ENCODE measurements at regions not wholly inside any gene's neighbourhood (a gene's known extent, or its start where the extent isn't known, plus 50 kb on each side); places are given as distances from the start of the nearest gene placed in this dataset.

DNA sequence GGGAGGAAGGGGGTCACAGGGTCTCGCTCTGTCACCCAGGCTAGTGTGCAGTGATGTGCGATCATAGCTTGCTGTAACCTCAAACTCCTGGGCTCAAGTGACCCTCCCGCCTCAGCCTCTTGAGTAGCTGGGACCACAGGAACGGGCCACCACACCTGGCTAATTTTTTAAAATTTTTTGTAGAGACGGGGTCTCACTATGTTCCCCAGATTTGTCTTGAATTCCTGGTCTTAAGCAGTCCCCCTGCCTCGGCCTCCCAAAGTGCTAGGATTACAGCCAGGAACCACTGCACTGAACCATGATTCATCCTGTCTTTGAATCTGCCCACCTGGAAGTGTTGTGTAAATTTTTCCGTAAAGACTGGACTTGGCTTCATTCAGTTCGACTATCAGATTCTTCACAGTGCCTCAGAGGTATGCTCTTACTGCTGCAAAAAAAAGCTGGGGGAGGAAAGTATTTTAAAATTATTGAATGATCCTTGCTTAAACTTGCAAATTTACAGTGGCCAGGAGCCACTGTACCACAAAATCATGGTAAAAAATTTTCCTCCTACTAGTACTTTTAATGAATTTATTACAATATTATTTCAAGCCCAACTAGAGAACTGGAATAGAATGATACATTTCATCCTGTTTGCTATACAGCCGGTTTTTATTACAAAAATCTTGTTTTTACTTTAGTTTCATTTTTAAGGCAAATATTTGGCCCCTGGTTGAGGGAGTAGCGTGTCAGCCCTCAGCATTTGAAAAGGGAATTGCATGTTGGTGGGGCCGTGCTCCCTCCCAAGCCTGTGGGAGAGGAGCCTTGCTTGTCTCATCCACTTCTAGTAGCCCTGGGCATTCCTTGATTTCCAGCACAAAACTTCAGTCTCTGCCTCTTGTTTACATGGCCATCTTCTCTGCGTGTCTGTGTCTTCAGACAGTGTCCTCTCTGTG, 202.5 kb upstream of the SGK1 start:
- intact Hi-C loops (cut with micrococcal nuclease) = loop anchor here (1.0 kb wide), 1 partner anchor 27 kb away; no protein-coding TSS in a partner anchor
- H3K4me1 Mint-ChIP-seq (ENCODE audit: insufficient read depth, unreplicated experiment) = peaks cover 50% of the 10 kb centered on the region
- POLR2A ChIA-PET = interaction anchor here (0.6 to 2.7 kb wide), 15 partner anchors 9 to 369 kb away, joined by 3 to 12 read pairs (median 5); no protein-coding TSS in a partner anchor
- DNase-seq (ENCODE audit: unreplicated experiment) = peak; percentile 81
- no peaks in the 10 kb centered on the region for H3K9me3 Mint-ChIP-seq (ENCODE audit: unreplicated experiment)
- BruUV-seq (replicated peaks) = no TSS peak
- peak overlapping the region; percentile 50 for H3K27ac Mint-ChIP-seq (ENCODE audit: low read depth, unreplicated experiment)
- CTCF ChIA-PET = interaction anchor here (0.6 to 1.4 kb wide), 5 partner anchors 103 to 362 kb away, joined by 3 to 8 read pairs (median 3); no protein-coding TSS in a partner anchor
- TF ChIP-seq, protein P1, sequence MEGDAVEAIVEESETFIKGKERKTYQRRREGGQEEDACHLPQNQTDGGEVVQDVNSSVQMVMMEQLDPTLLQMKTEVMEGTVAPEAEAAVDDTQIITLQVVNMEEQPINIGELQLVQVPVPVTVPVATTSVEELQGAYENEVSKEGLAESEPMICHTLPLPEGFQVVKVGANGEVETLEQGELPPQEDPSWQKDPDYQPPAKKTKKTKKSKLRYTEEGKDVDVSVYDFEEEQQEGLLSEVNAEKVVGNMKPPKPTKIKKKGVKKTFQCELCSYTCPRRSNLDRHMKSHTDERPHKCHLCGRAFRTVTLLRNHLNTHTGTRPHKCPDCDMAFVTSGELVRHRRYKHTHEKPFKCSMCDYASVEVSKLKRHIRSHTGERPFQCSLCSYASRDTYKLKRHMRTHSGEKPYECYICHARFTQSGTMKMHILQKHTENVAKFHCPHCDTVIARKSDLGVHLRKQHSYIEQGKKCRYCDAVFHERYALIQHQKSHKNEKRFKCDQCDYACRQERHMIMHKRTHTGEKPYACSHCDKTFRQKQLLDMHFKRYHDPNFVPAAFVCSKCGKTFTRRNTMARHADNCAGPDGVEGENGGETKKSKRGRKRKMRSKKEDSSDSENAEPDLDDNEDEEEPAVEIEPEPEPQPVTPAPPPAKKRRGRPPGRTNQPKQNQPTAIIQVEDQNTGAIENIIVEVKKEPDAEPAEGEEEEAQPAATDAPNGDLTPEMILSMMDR (IDR thresholded peaks at IDR 0.05; ENCODE audit: unreplicated experiment) = no peak
- peak overlapping the region; percentile 31 for H3K4me3 Mint-ChIP-seq (ENCODE audit: unreplicated experiment)
- no peaks in the 10 kb centered on the region for H3K36me3 Mint-ChIP-seq (ENCODE audit: insufficient read depth, unreplicated experiment)
- H3K27me3 Mint-ChIP-seq (ENCODE audit: insufficient read depth, unreplicated experiment) = no peaks in the 10 kb centered on the region

DNA sequence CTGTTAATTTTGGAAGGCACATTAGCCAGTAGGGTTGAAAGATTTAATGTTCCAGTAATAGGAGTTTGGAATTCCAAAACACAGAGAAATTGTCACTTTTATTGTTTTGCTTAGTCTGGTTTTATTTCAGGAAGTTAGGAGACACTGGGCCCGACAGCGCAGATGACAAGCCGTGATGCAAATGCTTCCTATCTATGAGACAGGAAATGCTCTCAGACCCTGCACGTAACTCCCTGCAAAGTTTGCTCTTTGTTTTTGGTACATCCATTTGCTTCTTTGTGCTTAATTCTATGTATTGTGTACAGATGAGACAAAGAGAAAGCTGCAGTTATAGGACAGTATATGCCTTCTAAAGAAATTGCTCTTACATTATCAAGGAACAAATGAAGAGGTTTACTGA, 201.6 kb upstream of the SGK1 start:
- no peak overlapping the region for H3K4me3 Mint-ChIP-seq (ENCODE audit: unreplicated experiment)

DNA sequence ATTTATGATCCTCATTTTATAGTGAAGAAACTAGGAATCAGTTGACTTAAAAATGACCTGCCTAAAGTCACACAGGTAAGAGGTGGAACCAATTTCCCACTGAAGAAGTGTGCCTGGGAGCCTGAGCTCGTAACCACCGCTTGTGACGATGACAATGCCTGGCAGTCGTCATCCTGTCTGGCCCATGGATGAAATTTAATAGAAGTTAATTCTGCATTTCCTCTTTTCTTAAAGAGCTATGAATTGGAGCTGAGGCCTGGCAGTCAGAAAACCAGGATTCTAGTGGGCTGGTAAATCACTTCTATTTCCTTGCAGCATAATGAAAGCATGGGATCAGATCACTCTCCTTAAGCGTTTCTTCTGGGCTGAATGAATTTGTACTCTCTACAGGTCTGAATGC, 200.0 kb upstream of the SGK1 start:
- no peaks in the 10 kb centered on the region for H3K36me3 Mint-ChIP-seq (ENCODE audit: insufficient read depth, unreplicated experiment)
- DNase-seq (ENCODE audit: unreplicated experiment) = no peak
- peak overlapping the region; percentile 53 for H3K4me3 Mint-ChIP-seq (ENCODE audit: unreplicated experiment)
- ChIA-PET POLR2A (interaction anchor here (0.6 to 6.6 kb wide), 20 partner anchors 10 to 422 kb away, joined by 3 to 52 read pairs (median 5); no protein-coding TSS in a partner anchor), CTCF (interaction anchor here (0.8 to 1.6 kb wide), 4 partner anchors 51 to 346 kb away, joined by 3 to 4 read pairs (median 3); no protein-coding TSS in a partner anchor)
- intact Hi-C loops (cut with micrococcal nuclease) = no loop called here
- peaks cover 41% of the 10 kb centered on the region for H3K4me1 Mint-ChIP-seq (ENCODE audit: insufficient read depth, unreplicated experiment)
- no peaks in the 10 kb centered on the region for H3K9me3 Mint-ChIP-seq (ENCODE audit: unreplicated experiment)
- H3K27me3 Mint-ChIP-seq (ENCODE audit: insufficient read depth, unreplicated experiment) = no peaks in the 10 kb centered on the region
- H3K27ac Mint-ChIP-seq (ENCODE audit: low read depth, unreplicated experiment) = peak overlapping the region; percentile 4
- no TSS peak for BruUV-seq (replicated peaks)
- TF ChIP-seq, protein P1 (IDR thresholded peaks at IDR 0.05; ENCODE audit: unreplicated experiment) = no peak

More for the DNA sequence above, 201.6 kb upstream of the SGK1 start:
- Mint-ChIP-seq H3K27me3 (ENCODE audit: insufficient read depth, unreplicated experiment) (no peaks in the 10 kb centered on the region), H3K9me3 (ENCODE audit: unreplicated experiment) (no peaks in the 10 kb centered on the region), H3K36me3 (ENCODE audit: insufficient read depth, unreplicated experiment) (no peaks in the 10 kb centered on the region), H3K27ac (ENCODE audit: low read depth, unreplicated experiment) (no peak overlapping the region), H3K4me1 (ENCODE audit: insufficient read depth, unreplicated experiment) (peaks cover 50% of the 10 kb centered on the region)
- ChIA-PET POLR2A (interaction anchor here (1.4 to 2.6 kb wide), 2 partner anchors 101 to 193 kb away, joined by 3 to 12 read pairs; no protein-coding TSS in a partner anchor), CTCF (interaction anchor here (0.6 to 0.8 kb wide), 4 partner anchors 104 to 363 kb away, joined by 3 to 4 read pairs (median 3); no protein-coding TSS in a partner anchor)
- no TSS peak for BruUV-seq (replicated peaks)
- DNase-seq (ENCODE audit: unreplicated experiment) = no peak
- TF ChIP-seq, protein P1 (IDR thresholded peaks at IDR 0.05; ENCODE audit: unreplicated experiment) = no peak
- intact Hi-C loops (cut with micrococcal nuclease) = no loop called here

DNA sequence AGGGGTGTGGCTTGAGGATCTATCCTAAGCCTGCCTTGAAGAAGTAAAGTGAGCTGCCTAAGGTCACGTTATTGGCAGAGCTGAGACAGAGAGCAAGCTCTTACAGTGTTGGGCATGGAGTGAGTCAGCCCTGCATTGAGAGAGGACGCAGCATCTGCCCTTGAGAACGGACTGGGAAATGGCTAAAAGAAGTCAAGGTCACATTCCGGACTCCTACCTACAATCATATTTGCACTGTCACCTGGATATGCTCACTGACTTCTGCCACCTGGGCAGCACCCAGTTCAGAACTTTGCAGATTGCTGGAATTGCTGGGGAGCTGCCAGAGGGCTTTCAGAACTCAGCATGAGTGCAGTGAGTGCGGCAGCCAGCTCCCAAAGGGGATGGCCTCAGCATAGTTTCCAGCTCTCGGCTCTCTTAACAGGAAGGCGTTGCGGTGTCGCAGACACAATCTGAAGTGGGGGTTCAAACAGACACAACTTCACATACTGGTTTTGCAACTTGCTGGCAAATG, 199.3 kb upstream of the SGK1 start:
- no TSS peak for BruUV-seq (replicated peaks)
- Mint-ChIP-seq H3K27ac (ENCODE audit: low read depth, unreplicated experiment) (peak overlapping the region; percentile 73), H3K27me3 (ENCODE audit: insufficient read depth, unreplicated experiment) (no peaks in the 10 kb centered on the region), H3K4me1 (ENCODE audit: insufficient read depth, unreplicated experiment) (peaks cover 41% of the 10 kb centered on the region), H3K9me3 (ENCODE audit: unreplicated experiment) (no peaks in the 10 kb centered on the region), H3K36me3 (ENCODE audit: insufficient read depth, unreplicated experiment) (peaks cover 2% of the 10 kb centered on the region), H3K4me3 (ENCODE audit: unreplicated experiment) (peak overlapping the region; percentile 53)
- TF ChIP-seq, protein P1 (IDR thresholded peaks at IDR 0.05; ENCODE audit: unreplicated experiment) = no peak
- intact Hi-C loops (cut with micrococcal nuclease) = no loop called here
- ChIA-PET CTCF (interaction anchor here (0.6 to 1.6 kb wide), 8 partner anchors 10 to 345 kb away, joined by 3 to 4 read pairs (median 3); no protein-coding TSS in a partner anchor), POLR2A (interaction anchor here (0.7 to 6.6 kb wide), 23 partner anchors 9 to 392 kb away, joined by 3 to 52 read pairs (median 5); no protein-coding TSS in a partner anchor)
- peak; percentile 95 for DNase-seq (ENCODE audit: unreplicated experiment)

Measured in MCF 10A (cell line).